ENCODE measurements at regions not wholly inside any gene's neighbourhood (a gene's known extent, or its start where the extent isn't known, plus 50 kb on each side); places are given as distances from the start of the nearest gene placed in this dataset.
A peak's percentile ranks its signal among the peaks of the same experiment; 100 is the strongest.

DNA sequence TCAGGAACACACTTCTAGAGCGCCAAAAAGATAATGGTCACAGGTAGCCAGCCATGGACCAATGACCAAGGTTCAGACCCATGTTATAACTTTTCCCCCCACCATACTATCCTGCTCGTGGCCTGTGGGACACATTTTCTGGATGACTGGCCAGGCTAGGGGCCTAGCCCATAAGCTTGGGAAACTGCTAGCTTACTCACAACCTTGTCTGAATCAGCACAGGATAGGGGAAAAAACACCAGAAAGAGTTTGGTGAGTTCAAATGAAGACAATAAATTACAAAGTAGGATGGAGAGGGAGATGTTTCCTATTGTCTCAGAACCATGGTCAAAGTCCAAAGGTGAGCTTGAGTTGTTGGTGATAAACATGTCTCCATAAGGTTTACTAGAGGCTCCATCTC, 156.3 kb upstream of the CCDC68 start:
- TF ChIP-seq, protein P1, sequence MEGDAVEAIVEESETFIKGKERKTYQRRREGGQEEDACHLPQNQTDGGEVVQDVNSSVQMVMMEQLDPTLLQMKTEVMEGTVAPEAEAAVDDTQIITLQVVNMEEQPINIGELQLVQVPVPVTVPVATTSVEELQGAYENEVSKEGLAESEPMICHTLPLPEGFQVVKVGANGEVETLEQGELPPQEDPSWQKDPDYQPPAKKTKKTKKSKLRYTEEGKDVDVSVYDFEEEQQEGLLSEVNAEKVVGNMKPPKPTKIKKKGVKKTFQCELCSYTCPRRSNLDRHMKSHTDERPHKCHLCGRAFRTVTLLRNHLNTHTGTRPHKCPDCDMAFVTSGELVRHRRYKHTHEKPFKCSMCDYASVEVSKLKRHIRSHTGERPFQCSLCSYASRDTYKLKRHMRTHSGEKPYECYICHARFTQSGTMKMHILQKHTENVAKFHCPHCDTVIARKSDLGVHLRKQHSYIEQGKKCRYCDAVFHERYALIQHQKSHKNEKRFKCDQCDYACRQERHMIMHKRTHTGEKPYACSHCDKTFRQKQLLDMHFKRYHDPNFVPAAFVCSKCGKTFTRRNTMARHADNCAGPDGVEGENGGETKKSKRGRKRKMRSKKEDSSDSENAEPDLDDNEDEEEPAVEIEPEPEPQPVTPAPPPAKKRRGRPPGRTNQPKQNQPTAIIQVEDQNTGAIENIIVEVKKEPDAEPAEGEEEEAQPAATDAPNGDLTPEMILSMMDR (IDR thresholded peaks at IDR 0.05; ENCODE audit: control extremely low read depth, extremely low read depth), result no peak
- Histone ChIP-seq H3K4me3 (no peak overlapping the region), H3K27ac (ENCODE audit: low read depth in 1 of 2, low read length in 1 of 2) (no peak overlapping the region), H3K36me3 (ENCODE audit: control insufficient read depth in 4 of 4, insufficient read depth in 4 of 4, low read length in 4 of 4) (no peaks in the 10 kb centered on the region), H3K4me1 (ENCODE audit: control insufficient read depth in 5 of 5, insufficient read depth in 5 of 5, low read length in 5 of 5) (peaks cover 0 to 2% (median 0%) of the 10 kb centered on the region in 5 donors), H3K27me3 (ENCODE audit: control insufficient read depth in 3 of 3, insufficient read depth in 3 of 3, low read length in 2 of 3) (no peaks in the 10 kb centered on the region), H3K9me3 (ENCODE audit: control insufficient read depth in 4 of 4, insufficient read depth in 3 of 4, low read length in 3 of 4) (no peaks in the 10 kb centered on the region), H3K9ac (ENCODE audit: insufficient read depth in 1 of 2, low read length in 2 of 2) (no peak overlapping the region)
- DNase-seq (no peak), ATAC-seq (ENCODE audit: insufficient read depth, low FRiP score) (no peak)
- WGBS, 2 donors, result 86 to 92% methylated on average over 2 of the region's 2 CpGs

DNA sequence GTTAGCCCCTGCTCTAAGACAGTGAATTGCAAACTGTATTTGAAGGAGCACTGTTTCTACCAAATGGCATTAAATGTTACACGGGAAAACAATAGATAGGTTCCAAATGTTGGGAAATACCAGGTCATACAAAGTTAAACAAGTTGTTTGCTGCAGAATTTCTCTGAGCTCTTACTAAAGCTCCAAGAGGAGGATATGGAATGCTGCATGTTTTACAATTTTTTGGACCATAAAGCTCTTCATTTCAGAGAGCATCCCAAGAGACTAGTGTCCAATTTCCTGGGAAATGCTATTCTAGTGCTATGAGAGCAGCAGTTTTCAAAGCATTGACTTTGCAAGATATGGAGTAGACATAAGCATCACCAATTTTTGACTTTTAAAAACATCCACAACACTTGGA, 155.6 kb upstream of the CCDC68 start:
- DNase-seq, result peak in 1 of 3 donors; percentile 45

GRCh38 chr18:55113800-55114199, 154.5 kb upstream of the CCDC68 start:
- no peak overlapping the region for H3K9ac ChIP-seq (ENCODE audit: insufficient read depth in 1 of 2, low read length in 2 of 2)
- TF ChIP-seq, protein P1 (IDR thresholded peaks at IDR 0.05; ENCODE audit: control extremely low read depth, extremely low read depth), result no peak
- ATAC-seq (ENCODE audit: insufficient read depth, low FRiP score) (no peak), DNase-seq (no peak)
- no peaks in the 10 kb centered on the region for H3K36me3 ChIP-seq (ENCODE audit: control insufficient read depth in 4 of 4, insufficient read depth in 4 of 4, low read length in 4 of 4)
- WGBS, 2 donors, result 90 to 94% methylated on average over 5 of the region's 5 CpGs
- H3K4me3 ChIP-seq, result no peak overlapping the region
- no peaks in the 10 kb centered on the region for H3K9me3 ChIP-seq (ENCODE audit: control insufficient read depth in 4 of 4, insufficient read depth in 3 of 4, low read length in 3 of 4)
- H3K27ac ChIP-seq (ENCODE audit: low read depth in 1 of 2, low read length in 1 of 2), result no peak overlapping the region
- H3K4me1 ChIP-seq (ENCODE audit: control insufficient read depth in 5 of 5, insufficient read depth in 5 of 5, low read length in 5 of 5), result peaks cover 0 to 2% (median 0%) of the 10 kb centered on the region in 5 donors
- no peaks in the 10 kb centered on the region for H3K27me3 ChIP-seq (ENCODE audit: control insufficient read depth in 3 of 3, insufficient read depth in 3 of 3, low read length in 2 of 3)

More for the DNA sequence above, 155.6 kb upstream of the CCDC68 start:
- Histone ChIP-seq H3K4me1 (ENCODE audit: control insufficient read depth in 5 of 5, insufficient read depth in 5 of 5, low read length in 5 of 5) (peaks cover 0 to 2% (median 0%) of the 10 kb centered on the region in 5 donors), H3K27me3 (ENCODE audit: control insufficient read depth in 3 of 3, insufficient read depth in 3 of 3, low read length in 2 of 3) (no peaks in the 10 kb centered on the region), H3K36me3 (ENCODE audit: control insufficient read depth in 4 of 4, insufficient read depth in 4 of 4, low read length in 4 of 4) (no peaks in the 10 kb centered on the region), H3K27ac (ENCODE audit: low read depth in 1 of 2, low read length in 1 of 2) (no peak overlapping the region), H3K9ac (ENCODE audit: insufficient read depth in 1 of 2, low read length in 2 of 2) (no peak overlapping the region), H3K4me3 (no peak overlapping the region), H3K9me3 (ENCODE audit: control insufficient read depth in 4 of 4, insufficient read depth in 3 of 4, low read length in 3 of 4) (no peaks in the 10 kb centered on the region)
- ATAC-seq (ENCODE audit: insufficient read depth, low FRiP score), result no peak
- TF ChIP-seq, protein P1 (IDR thresholded peaks at IDR 0.05; ENCODE audit: control extremely low read depth, extremely low read depth), result no peak
- 54 to 69% methylated on average over 1 of the region's 1 CpG for WGBS, 2 donors

GRCh38 chr18:55111271-55111670, 152.0 kb upstream of the CCDC68 start:
- H3K27ac ChIP-seq (ENCODE audit: low read depth in 1 of 2, low read length in 1 of 2), result no peak overlapping the region
- no peaks in the 10 kb centered on the region for H3K9me3 ChIP-seq (ENCODE audit: control insufficient read depth in 4 of 4, insufficient read depth in 3 of 4, low read length in 3 of 4)
- no peak overlapping the region for H3K9ac ChIP-seq (ENCODE audit: insufficient read depth in 1 of 2, low read length in 2 of 2)
- no peak for ATAC-seq (ENCODE audit: insufficient read depth, low FRiP score)
- H3K4me1 ChIP-seq (ENCODE audit: control insufficient read depth in 5 of 5, insufficient read depth in 5 of 5, low read length in 5 of 5), result peaks cover 0 to 2% (median 0%) of the 10 kb centered on the region in 5 donors
- no peak overlapping the region for H3K4me3 ChIP-seq
- TF ChIP-seq, protein P1 (IDR thresholded peaks at IDR 0.05; ENCODE audit: control extremely low read depth, extremely low read depth), result no peak
- H3K36me3 ChIP-seq (ENCODE audit: control insufficient read depth in 4 of 4, insufficient read depth in 4 of 4, low read length in 4 of 4), result no peaks in the 10 kb centered on the region
- no peak for DNase-seq
- H3K27me3 ChIP-seq (ENCODE audit: control insufficient read depth in 3 of 3, insufficient read depth in 3 of 3, low read length in 2 of 3), result no peaks in the 10 kb centered on the region

Data from lung (tissue), 11 donors.